HEK293 (cell line): ENCODE measurements at regions not wholly inside any gene's neighbourhood (a gene's known extent, or its start where the extent isn't known, plus 50 kb on each side); places are given as distances from the start of the nearest gene placed in this dataset.

Source experiments
- ZBTB1 ChIP-seq: fragments of 450-650 bp; formaldehyde crosslinking; IDR thresholded peaks from 2 replicates; pipeline ENCODE4 v1.5.1; 2016; ENCODE audit warnings: missing biosample characterization, missing genetic modification characterization
- ZSCAN23 ChIP-seq: fragments of 450-650 bp; formaldehyde crosslinking; IDR thresholded peaks from 2 replicates; pipeline ENCODE4 v1.5.1; 2016; ENCODE audit warnings: missing biosample characterization, missing genetic modification characterization
- TF ChIP-seq, protein P1 (sequence below): fragments of 450-650 bp; formaldehyde crosslinking; IDR thresholded peaks from 2 replicates; pipeline ENCODE4 v1.5.1; 2016; ENCODE audit warnings: missing biosample characterization, missing genetic modification characterization

DNA sequence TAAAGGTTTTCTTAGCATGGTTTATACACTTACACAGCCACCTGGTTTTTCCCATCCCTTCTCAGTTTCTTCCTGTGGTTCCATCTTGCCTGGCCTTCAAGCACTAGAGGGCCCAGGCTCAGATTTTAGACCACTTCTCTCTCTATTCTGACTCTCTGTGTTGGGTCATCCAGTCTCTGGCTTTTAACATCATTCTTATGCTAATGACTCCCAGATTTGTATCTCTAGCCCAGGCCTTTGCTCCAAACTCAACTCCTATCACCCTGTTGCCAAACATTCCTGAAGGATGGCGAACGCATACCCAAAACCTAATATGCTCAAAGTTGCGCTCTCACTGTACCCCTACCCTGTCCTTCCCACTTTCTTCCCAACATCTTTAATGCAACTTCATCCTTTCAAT is 135.1 kb downstream of the SPATA19 start:
- TF ChIP-seq, protein P1, sequence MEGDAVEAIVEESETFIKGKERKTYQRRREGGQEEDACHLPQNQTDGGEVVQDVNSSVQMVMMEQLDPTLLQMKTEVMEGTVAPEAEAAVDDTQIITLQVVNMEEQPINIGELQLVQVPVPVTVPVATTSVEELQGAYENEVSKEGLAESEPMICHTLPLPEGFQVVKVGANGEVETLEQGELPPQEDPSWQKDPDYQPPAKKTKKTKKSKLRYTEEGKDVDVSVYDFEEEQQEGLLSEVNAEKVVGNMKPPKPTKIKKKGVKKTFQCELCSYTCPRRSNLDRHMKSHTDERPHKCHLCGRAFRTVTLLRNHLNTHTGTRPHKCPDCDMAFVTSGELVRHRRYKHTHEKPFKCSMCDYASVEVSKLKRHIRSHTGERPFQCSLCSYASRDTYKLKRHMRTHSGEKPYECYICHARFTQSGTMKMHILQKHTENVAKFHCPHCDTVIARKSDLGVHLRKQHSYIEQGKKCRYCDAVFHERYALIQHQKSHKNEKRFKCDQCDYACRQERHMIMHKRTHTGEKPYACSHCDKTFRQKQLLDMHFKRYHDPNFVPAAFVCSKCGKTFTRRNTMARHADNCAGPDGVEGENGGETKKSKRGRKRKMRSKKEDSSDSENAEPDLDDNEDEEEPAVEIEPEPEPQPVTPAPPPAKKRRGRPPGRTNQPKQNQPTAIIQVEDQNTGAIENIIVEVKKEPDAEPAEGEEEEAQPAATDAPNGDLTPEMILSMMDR (tag by site-specific recombination), result no peak
- TF ChIP-seq ZSCAN23 (tag by site-specific recombination) (no peak), ZBTB1 (tag by site-specific recombination) (no peak)
